PC-9 (cell line): ENCODE measurements at regions not wholly inside any gene's neighbourhood (a gene's known extent, or its start where the extent isn't known, plus 50 kb on each side); places are given as distances from the start of the nearest gene placed in this dataset.

Source experiments
- CTCF ChIP-seq: fragments of 200-600 bp; sonication (generic); conservative IDR thresholded peaks from 2 replicates; pipeline ENCODE4 v1.6.1; 2017; ENCODE audit warnings: mixed run types, antibody characterized with exemption, mild to moderate bottlenecking, moderate library complexity
- EZH2 ChIP-seq: fragments of 200-600 bp; sonication (generic); IDR thresholded peaks from 2 replicates; pipeline ENCODE4 v1.8.0; 2017; ENCODE audit warnings: antibody characterized with exemption, low read depth

- TF ChIP-seq CTCF (no peak), EZH2 (no peak)
Observed at GRCh38 chr15:93708724-93709445, 522.5 kb upstream of the MCTP2 start.
